ENCODE measurements at regions not wholly inside any gene's neighbourhood (a gene's known extent, or its start where the extent isn't known, plus 50 kb on each side); places are given as distances from the start of the nearest gene placed in this dataset.

DNA sequence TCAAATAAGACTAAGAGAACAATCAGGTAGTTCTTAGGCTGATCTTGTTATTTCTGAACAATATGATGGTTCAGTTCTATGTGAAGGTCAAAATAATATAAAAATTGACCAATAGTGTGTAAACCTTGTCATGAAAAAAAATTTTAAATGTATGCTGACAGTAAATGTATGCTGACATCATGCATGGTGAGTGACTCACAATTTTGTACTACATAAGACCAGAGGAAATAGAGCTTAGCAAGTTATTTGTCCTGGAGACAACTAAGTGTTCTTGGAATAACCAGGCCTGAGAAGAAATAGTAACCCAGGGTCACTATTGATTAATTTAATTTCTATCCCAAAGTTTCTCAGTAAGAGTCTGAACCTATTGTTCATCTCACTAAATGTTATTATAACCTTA is 182.2 kb upstream of the PCDH15 start:
- no peak for DNase-seq (ENCODE audit: low read depth)

GRCh38 chr10:54962134-54962900 is 161.3 kb upstream of the PCDH15 start:
- DNase-seq (ENCODE audit: low read depth): no peak

GRCh38 chr10:54961040-54961439 is 160.0 kb upstream of the PCDH15 start:
- DNase-seq (ENCODE audit: low read depth): no peak

DNA sequence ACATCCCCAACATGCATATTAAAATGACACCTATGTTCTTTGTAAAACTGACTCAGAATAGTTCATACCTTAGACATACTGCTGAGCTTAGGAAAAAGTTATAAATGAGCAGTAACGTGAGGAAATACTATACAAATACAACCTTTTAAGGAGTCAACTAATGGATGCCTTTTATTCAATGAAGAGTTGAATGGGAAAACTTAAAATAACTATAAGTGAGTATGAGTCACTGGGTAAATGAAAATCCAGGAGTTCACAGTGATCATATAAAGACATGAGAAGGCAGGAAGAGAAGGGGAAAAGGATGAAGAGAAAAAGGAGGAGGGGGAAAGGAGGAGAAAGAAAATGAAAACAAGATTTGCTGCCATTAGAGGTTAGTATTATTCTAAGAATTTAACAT is 157.8 kb upstream of the PCDH15 start:
- no peak for DNase-seq (ENCODE audit: low read depth)

GRCh38 chr10:54947605-54948004 is 146.6 kb upstream of the PCDH15 start:
- DNase-seq (ENCODE audit: low read depth): no peak

DNA sequence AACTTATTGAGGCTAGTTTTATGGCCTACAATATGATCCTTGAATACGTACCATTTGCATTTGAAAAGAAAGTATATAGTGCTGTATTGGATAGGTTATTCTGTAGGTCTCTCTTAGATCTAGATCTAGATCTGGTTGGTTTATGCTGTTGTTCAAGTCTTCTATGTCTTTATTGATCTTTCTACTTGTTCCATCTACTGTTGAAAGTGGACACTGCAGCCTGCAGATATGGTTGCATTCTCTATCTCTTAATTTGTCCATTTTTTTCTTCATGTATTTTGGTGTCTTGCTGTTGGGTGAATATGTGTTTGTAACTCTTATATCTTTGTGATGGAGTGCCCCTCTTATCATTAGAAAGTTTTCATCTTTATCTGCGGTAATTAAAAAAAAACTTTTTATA is 139.4 kb upstream of the PCDH15 start:
- DNase-seq (ENCODE audit: low read depth): no peak

DNA sequence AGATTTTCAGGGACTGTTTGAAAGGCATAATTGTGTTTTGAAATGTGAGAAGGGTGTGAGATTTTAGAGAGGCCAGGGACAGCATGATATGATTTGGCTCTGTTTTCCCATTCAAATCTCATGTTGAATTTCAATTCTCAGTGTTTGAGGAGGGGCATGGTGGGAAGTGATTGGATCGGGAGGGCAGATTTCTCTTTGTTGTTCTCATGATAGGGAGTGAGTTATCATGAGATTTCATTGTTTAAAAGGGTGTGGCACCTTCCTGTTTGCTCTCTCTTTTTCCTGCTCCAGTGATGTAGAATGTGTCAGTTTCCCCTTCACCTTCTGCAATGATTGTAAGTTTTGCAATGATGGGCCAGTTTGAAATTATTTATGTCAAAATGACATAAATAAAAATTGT is 113.0 kb upstream of the PCDH15 start:
- DNase-seq (ENCODE audit: low read depth): no peak

DNA sequence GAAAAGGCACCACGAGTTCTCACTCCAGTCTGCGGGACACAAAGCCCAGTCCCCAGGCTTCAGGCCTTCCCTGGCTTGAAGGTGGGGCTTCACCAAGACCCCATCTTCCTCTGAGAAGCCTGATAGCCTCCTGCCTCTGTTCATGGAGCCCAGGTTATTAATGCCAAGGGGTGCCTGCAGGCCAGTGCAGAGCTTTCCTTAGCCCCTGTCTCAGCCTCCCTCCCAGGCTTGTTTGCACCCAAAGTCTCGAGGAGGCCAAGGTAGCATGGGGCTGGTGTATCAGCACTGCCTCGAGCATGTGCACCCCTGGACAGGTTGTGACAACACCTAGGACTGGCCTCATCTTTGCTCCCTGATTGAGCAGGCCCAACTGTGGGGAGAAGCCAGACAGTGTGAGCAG is 108.1 kb upstream of the PCDH15 start:
- no peak for DNase-seq (ENCODE audit: low read depth)

- no peak for DNase-seq (ENCODE audit: low read depth)
These were observed 107.0 kb upstream of the PCDH15 start for GRCh38 chr10:54908019-54908418.

- DNase-seq (ENCODE audit: low read depth): no peak
These were observed 105.9 kb upstream of the PCDH15 start for GRCh38 chr10:54906940-54907339.

DNA sequence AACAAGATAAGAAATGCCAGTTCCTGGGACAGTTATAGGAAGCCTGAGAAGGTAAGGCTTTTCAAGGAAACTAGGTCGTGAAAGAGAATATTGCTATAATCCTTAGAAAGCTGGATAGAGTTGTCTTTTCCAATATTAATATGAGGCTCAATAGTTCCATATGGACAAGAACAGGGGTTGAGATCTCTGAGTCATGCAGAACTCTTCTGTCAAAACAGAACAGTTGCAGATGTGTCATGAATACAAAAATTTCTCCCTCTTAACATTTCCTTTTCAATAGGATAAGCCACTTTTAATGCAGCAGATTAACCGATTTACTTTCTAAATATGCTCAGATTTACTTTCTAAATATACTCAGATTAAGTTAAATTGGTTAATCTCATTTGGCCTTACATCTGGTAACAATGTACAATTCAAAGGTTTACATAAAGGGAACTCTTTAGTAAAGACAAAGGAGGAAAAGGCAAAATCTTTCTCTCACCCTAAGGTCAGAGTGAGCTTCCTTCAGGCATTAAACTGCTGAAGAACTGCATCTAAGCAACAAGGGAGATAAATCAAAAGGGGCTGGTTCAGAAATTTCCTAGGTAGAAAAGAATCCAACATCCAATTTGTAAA is 104.7 kb upstream of the PCDH15 start:
- no peak for DNase-seq (ENCODE audit: low read depth)

DNA sequence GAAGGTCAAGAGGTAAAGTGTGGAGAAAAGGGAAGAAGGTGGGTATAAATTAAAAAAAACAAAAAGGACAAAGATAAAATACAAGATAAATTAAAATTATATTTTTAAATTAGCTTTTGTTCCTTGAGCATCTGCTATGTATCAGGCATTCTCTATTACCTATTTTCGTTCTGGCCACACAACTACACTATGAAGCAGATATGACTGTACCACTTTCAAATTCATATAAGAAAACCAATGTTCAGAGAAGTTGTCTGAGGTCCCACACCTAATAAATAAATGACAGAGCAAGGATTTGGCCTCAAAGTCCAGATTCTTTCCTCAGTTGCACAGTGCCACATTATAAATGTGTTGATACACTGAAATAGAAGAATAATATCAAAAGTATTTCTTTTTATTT is 103.8 kb upstream of the PCDH15 start:
- no peak for DNase-seq (ENCODE audit: low read depth)

GRCh38 chr10:54903745-54904144 is 102.7 kb upstream of the PCDH15 start:
- DNase-seq (ENCODE audit: low read depth): no peak

DNA sequence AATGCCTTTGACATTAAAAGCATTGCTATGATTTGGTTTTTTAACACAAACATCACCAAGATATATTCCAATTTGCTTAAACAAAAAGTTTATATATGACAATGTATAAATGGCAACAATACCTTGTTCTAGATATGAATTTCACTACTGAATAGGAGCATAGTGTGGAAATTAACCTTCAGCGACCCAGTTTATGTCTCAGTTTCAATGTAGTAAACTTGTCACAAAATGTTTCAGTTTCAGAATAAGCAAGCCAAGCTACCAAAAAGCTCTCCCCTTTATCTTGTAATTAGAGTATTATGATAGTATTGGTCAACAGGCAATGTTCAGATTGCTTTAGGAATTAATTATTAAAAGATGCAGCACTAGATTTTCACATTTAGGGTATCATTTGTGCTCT is 99.6 kb upstream of the PCDH15 start:
- DNase-seq (ENCODE audit: low read depth): no peak

DNA sequence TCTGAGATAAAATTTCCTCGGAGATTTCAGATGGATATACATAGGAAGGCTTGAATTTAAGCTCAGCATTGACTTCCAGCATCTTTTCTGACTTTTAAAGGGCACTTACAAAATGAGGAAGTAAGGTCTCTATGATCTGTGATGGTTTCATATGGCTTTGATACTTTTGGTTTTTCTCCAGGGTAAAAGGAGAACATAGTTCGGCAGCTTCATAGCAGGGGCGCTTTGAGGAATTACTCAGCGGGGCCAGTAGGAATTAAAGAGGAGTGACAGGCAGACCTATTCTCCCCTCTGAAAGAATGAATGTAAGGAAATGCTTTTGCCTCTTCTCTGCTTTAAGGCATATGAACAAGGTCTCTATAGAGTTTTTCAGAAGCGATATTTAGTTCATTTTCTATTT is 80.0 kb upstream of the PCDH15 start:
- no peak for DNase-seq (ENCODE audit: low read depth)

DNA sequence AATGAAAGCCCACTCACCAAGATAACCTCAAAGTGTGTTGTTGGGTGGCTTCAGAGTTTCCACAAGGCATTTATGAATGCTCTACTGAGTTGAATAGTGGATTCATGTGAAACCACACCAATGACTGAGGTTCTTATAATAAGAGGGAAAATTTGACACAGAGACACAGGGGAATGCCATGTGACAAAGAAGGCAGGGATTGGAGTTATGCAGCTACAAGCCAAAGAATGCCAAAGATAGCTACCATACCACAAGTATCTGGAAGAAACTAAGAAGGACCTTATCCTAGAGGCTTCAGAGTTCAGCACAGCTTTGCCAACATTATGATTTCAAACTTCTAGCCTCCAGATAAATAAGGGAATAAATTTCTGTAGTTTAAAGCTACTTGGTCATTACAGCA is 68.0 kb upstream of the PCDH15 start:
- DNase-seq (ENCODE audit: low read depth): peak; percentile 2

- DNase-seq (ENCODE audit: low read depth): no peak
These were observed 65.6 kb upstream of the PCDH15 start for GRCh38 chr10:54866666-54867065.

DNA sequence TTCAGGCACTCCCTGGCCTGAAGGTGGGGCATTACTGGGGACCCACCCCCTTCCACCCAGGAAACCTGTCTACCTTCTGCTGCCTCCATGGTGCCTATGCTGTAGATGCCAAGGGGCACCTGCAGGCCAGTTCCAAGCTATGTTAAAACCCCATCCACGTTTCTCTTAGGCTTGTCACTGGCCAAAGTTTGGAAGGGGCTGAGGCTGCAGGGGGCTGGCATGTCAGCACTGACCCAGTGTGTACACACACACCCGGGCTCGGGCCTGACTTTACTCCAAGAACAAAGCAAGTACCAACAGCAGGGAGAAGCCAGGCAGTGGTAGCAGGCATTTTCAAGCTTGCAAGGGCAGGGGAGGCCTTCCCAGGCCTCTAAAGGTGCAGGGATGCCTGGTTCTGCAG is 53.8 kb upstream of the PCDH15 start:
- DNase-seq (ENCODE audit: low read depth): no peak

DNA sequence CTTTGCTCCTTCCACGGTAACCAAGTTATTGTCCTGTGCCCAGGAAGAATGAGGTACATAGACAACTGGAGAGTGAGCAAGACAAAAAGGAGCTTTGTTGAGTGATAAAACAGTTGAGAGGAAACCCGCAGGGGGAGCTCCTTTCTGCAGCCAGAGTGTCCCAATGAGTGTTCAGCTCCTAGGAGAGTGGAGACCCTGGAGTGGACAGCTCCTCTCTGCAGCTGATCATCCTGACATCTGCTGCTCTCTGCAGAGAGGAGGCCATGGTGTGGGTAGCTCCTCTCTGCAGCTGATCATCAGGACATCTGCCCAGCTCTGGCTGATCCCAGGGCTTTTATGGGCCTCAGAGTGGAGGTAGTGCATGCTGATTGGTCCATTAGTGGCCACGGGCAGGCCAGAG is 53.4 kb upstream of the PCDH15 start:
- no peak for DNase-seq (ENCODE audit: low read depth)

DNA sequence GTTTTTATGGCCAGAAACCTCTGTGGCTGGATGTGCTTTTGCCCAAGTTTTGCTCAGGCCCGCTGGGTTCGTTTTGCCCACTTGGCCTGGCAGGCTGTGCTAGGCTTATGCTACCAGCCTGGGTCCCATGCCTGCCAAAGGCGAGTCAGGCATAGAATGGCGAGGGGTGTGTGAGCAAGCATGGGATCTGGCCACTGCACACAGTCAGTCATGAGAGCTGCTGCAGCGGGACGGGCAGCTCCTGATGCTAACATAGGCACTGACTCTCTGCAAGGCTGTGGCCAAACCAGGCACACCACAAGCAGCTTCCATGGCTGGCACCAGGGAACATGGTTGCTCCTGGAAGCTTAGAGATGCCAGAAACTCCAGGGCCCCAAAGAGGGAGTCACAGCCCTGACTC is 52.9 kb upstream of the PCDH15 start:
- DNase-seq (ENCODE audit: low read depth): no peak
